ENCODE measurements at regions not wholly inside any gene's neighbourhood (a gene's known extent, or its start where the extent isn't known, plus 50 kb on each side); places are given as distances from the start of the nearest gene placed in this dataset.

- no peaks in the 10 kb centered on the region for H3K36me3 Mint-ChIP-seq (ENCODE audit: low read depth, unreplicated experiment)
- H3K27me3 Mint-ChIP-seq (ENCODE audit: low read depth, unreplicated experiment): no peaks in the 10 kb centered on the region
- Histone ChIP-seq H3K27ac (ENCODE audit: low read depth, low read length) (no peak overlapping the region), H3K4me1 (ENCODE audit: insufficient read depth, low read length) (no peaks in the 10 kb centered on the region), H3K9ac (ENCODE audit: low read length) (no peak overlapping the region), H4K20me1 (ENCODE audit: insufficient read depth, low read length) (no peaks in the 10 kb centered on the region), H3K9me3 (ENCODE audit: insufficient read depth, low read depth, low read length) (no peaks in the 10 kb centered on the region), H3K36me3 (ENCODE audit: insufficient read depth, low read length) (no peaks in the 10 kb centered on the region), H3K27me3 (ENCODE audit: insufficient read depth, low read length) (no peaks in the 10 kb centered on the region), H3K4me2 (ENCODE audit: low read length) (no peak overlapping the region), H3K79me2 (ENCODE audit: insufficient read depth, low read length) (no peaks in the 10 kb centered on the region), H2AFZ (ENCODE audit: low read depth, low read length) (no peak overlapping the region), H3K4me3 (ENCODE audit: insufficient read depth, low read depth, low read length) (no peak overlapping the region)
- H3K4me3 Mint-ChIP-seq (ENCODE audit: unreplicated experiment): no peak overlapping the region
- H3K27ac Mint-ChIP-seq (ENCODE audit: unreplicated experiment): no peak overlapping the region
- DNase-seq (ENCODE audit: low read depth) (no peak), FAIRE-seq (no peak)
- peaks cover 7% of the 10 kb centered on the region for H3K4me1 Mint-ChIP-seq (ENCODE audit: low read depth, unreplicated experiment)
- TF ChIP-seq EZH2 (IDR thresholded peaks at IDR 0.05; ENCODE audit: insufficient read depth, low read length) (no peak), CTCF (IDR thresholded peaks at IDR 0.05; ENCODE audit: insufficient read depth, low read depth, low read length) (no peak)
- H3K9me3 Mint-ChIP-seq (ENCODE audit: unreplicated experiment): no peaks in the 10 kb centered on the region
These were observed 281.6 kb downstream of the SLC6A15 start for GRCh38 chr12:84631020-84631419.

- no peaks in the 10 kb centered on the region for H3K27me3 Mint-ChIP-seq (ENCODE audit: low read depth, unreplicated experiment)
- H3K4me1 Mint-ChIP-seq (ENCODE audit: low read depth, unreplicated experiment): peaks cover 5% of the 10 kb centered on the region
- no peak overlapping the region for H3K27ac ChIP-seq (ENCODE audit: low read depth, low read length)
- TF ChIP-seq CTCF (IDR thresholded peaks at IDR 0.05; ENCODE audit: insufficient read depth, low read depth, low read length): no peak
- TF ChIP-seq EZH2 (IDR thresholded peaks at IDR 0.05; ENCODE audit: insufficient read depth, low read length): no peak
- H3K9ac ChIP-seq (ENCODE audit: low read length): no peak overlapping the region
- no peaks in the 10 kb centered on the region for H3K36me3 Mint-ChIP-seq (ENCODE audit: low read depth, unreplicated experiment)
- no peaks in the 10 kb centered on the region for H3K9me3 Mint-ChIP-seq (ENCODE audit: unreplicated experiment)
- H3K4me3 ChIP-seq (ENCODE audit: insufficient read depth, low read depth, low read length): no peak overlapping the region
- no peak overlapping the region for H3K4me2 ChIP-seq (ENCODE audit: low read length)
- H3K4me1 ChIP-seq (ENCODE audit: insufficient read depth, low read length): no peaks in the 10 kb centered on the region
- FAIRE-seq (no peak), DNase-seq (ENCODE audit: low read depth) (no peak)
- no peaks in the 10 kb centered on the region for H3K9me3 ChIP-seq (ENCODE audit: insufficient read depth, low read depth, low read length)
- no peaks in the 10 kb centered on the region for H3K27me3 ChIP-seq (ENCODE audit: insufficient read depth, low read length)
- no peaks in the 10 kb centered on the region for H3K36me3 ChIP-seq (ENCODE audit: insufficient read depth, low read length)
- no peaks in the 10 kb centered on the region for H4K20me1 ChIP-seq (ENCODE audit: insufficient read depth, low read length)
- no peak overlapping the region for H3K27ac Mint-ChIP-seq (ENCODE audit: unreplicated experiment)
- no peak overlapping the region for H3K4me3 Mint-ChIP-seq (ENCODE audit: unreplicated experiment)
- H3K79me2 ChIP-seq (ENCODE audit: insufficient read depth, low read length): no peaks in the 10 kb centered on the region
- no peak overlapping the region for H2AFZ ChIP-seq (ENCODE audit: low read depth, low read length)
These were observed 285.0 kb downstream of the SLC6A15 start for GRCh38 chr12:84627593-84627992.

- no peaks in the 10 kb centered on the region for H3K9me3 Mint-ChIP-seq (ENCODE audit: unreplicated experiment)
- FAIRE-seq (no peak), DNase-seq (ENCODE audit: low read depth) (no peak)
- Histone ChIP-seq H2AFZ (ENCODE audit: low read depth, low read length) (no peak overlapping the region), H3K4me3 (ENCODE audit: insufficient read depth, low read depth, low read length) (no peak overlapping the region), H3K4me1 (ENCODE audit: insufficient read depth, low read length) (no peaks in the 10 kb centered on the region), H3K36me3 (ENCODE audit: insufficient read depth, low read length) (no peaks in the 10 kb centered on the region), H3K79me2 (ENCODE audit: insufficient read depth, low read length) (no peaks in the 10 kb centered on the region), H3K27ac (ENCODE audit: low read depth, low read length) (no peak overlapping the region), H4K20me1 (ENCODE audit: insufficient read depth, low read length) (no peaks in the 10 kb centered on the region), H3K4me2 (ENCODE audit: low read length) (no peak overlapping the region), H3K9ac (ENCODE audit: low read length) (no peak overlapping the region), H3K27me3 (ENCODE audit: insufficient read depth, low read length) (no peaks in the 10 kb centered on the region), H3K9me3 (ENCODE audit: insufficient read depth, low read depth, low read length) (no peaks in the 10 kb centered on the region)
- no peak overlapping the region for H3K27ac Mint-ChIP-seq (ENCODE audit: unreplicated experiment)
- no peaks in the 10 kb centered on the region for H3K27me3 Mint-ChIP-seq (ENCODE audit: low read depth, unreplicated experiment)
- H3K4me3 Mint-ChIP-seq (ENCODE audit: unreplicated experiment): no peak overlapping the region
- H3K4me1 Mint-ChIP-seq (ENCODE audit: low read depth, unreplicated experiment): no peaks in the 10 kb centered on the region
- TF ChIP-seq CTCF (IDR thresholded peaks at IDR 0.05; ENCODE audit: insufficient read depth, low read depth, low read length): no peak
- TF ChIP-seq EZH2 (IDR thresholded peaks at IDR 0.05; ENCODE audit: insufficient read depth, low read length): no peak
- H3K36me3 Mint-ChIP-seq (ENCODE audit: low read depth, unreplicated experiment): no peaks in the 10 kb centered on the region
These were observed 288.0 kb downstream of the SLC6A15 start for GRCh38 chr12:84624601-84625000.

All from astrocyte (in vitro differentiated cells and primary cell).